Activated CD8-positive, alpha-beta memory T cell treated with anti-CD3 and anti-CD28 coated beads, Interleukin-2, amount 10 ng/mL, durations not matched to agents 7 days and 5 days (primary cell): ENCODE measurements at regions not wholly inside any gene's neighbourhood (a gene's known extent, or its start where the extent isn't known, plus 50 kb on each side); places are given as distances from the start of the nearest gene placed in this dataset.
A peak's percentile ranks its signal among the peaks of the same experiment; 100 is the strongest.
"Not testable (repeated sequence)": the region's sequence is repeated elsewhere in the genome, so short reads cannot be mapped to it uniquely, and the experiment has no call there.

ENCODE experiments used
- ATAC-seq: fragments of 150-1000 bp; cut with Tn5 transposase; one replicate; pipeline ENCODE4 v1.10.0; 2021; ENCODE audit warnings: moderate library complexity
- CTCF ChIA-PET: fragments of 350-600 bp; sonication (Branson Sonifier 250); formaldehyde crosslinking; loops from one replicate; lab custom pipeline; 2021; ENCODE audit warnings: antibody characterized with exemption; lab: Charles Lee
- DNase-seq: peaks from one replicate; pipeline ENCODE4 v3.0.0-alpha.2; 2020
- H3K27ac Mint-ChIP-seq: one replicate; pipeline ENCODE4 v1.8.0; 2021; ENCODE audit warnings: mild to moderate bottlenecking, mixed read lengths
- H3K27me3 Mint-ChIP-seq: one replicate; pipeline ENCODE4 v1.8.0; 2021; ENCODE audit warnings: mixed read lengths
- H3K36me3 Mint-ChIP-seq: one replicate; pipeline ENCODE4 v1.8.0; 2021; ENCODE audit warnings: mild to moderate bottlenecking, mixed read lengths
- H3K4me1 Mint-ChIP-seq: one replicate; pipeline ENCODE4 v1.8.0; 2021; ENCODE audit warnings: mixed read lengths
- H3K4me3 Mint-ChIP-seq: one replicate; pipeline ENCODE4 v1.8.0; 2021; ENCODE audit warnings: mild to moderate bottlenecking, moderate library complexity, mixed read lengths
- H3K9me3 Mint-ChIP-seq: one replicate; pipeline ENCODE4 v1.8.0; 2022; ENCODE audit warnings: low read depth, mixed read lengths

DNA sequence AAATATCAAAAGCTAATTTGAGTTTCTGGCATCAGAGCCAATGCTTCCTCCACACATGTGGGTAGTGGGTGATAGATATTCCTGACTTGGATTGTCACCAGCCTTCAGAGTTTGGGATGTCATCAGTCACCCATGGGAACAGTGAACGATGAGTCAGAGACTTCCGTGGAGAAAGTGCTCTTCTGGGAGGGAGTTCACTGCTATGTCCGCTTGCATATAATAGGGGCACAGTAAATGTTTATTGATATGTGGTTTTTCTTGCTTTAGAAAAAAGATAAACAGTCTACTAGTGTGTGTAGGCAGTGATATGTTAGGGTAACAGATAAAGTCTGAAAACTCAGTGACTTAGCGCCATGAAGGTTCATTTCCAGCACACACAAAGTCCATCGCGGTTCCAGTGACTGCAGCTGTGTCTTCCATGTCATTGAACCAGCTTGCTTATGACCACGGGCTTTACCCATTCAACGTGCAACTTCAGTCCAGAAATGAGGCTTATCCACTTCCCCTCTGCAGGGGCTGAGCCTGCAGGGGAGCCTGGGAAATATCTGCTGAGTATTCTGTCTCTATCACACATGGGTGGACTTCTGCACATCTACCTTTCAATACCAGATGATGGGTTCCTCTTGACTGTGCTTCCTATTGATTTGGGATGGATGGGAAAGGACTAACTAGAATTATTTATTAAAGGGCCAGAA, 87.7 kb upstream of the WWC2 start:
- Mint-ChIP-seq H3K36me3 (no peaks in the 10 kb centered on the region), H3K9me3 (no peaks in the 10 kb centered on the region), H3K27me3 (peaks cover 16% of the 10 kb centered on the region), H3K4me1 (no peaks in the 10 kb centered on the region), H3K4me3 (no peak overlapping the region), H3K27ac (no peak overlapping the region)
- ATAC-seq (no peak), DNase-seq (no peak)
- CTCF ChIA-PET = no interaction called here

GRCh38 chr4:183008492-183008891, 90.6 kb upstream of the WWC2 start:
- Mint-ChIP-seq H3K9me3 (peaks cover 3% of the 10 kb centered on the region), H3K27ac (no peak overlapping the region), H3K27me3 (peaks cover 18% of the 10 kb centered on the region), H3K4me1 (no peaks in the 10 kb centered on the region), H3K36me3 (no peaks in the 10 kb centered on the region), H3K4me3 (no peak overlapping the region)
- ATAC-seq (no peak), DNase-seq (no peak)
- CTCF ChIA-PET = no interaction called here

DNA sequence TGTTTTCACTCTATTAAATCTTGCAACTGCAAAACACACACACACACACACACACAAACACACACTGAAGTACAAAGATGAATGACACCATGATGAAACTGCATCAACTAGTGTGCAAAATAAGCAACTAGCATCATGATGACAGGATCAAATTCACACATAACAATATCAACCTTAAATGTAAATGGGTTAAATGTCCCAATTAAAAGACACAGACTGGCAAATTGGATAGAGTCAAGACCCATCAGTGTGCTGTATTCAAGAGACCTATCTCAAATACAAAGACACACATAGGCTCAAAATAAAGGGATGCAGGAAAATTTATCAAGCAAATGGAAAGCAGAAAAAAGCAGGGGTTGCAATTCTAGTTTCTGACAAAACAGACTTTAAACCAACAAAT, 87.2 kb upstream of the DCTD start:
- ATAC-seq, H3K9me3 Mint-ChIP-seq, H3K4me1 Mint-ChIP-seq, H3K36me3 Mint-ChIP-seq, H3K27me3 Mint-ChIP-seq, H3K4me3 Mint-ChIP-seq, CTCF ChIA-PET, DNase-seq, H3K27ac Mint-ChIP-seq: not testable (repeated sequence)

DNA sequence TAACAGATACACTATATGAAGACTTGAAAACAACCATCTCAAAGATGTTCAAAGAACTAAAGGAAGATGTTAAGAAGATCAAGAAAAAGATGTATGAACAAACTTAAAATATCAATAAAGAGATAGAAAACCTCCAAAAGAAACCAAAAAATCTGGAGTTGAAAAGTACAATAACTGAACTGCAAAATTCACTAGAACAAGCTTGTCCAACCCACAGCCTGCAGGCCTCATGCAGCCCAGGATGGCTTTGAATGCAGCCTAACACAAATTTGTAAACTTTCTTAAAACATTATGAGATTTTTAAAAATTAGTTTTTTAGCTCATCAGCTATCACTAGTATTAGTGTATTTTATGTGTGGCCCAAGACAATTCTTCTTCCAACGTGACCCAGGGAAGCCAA, 77.0 kb upstream of the DCTD start:
- ATAC-seq = no peak
- Mint-ChIP-seq H3K36me3 (no peaks in the 10 kb centered on the region), H3K27ac (no peak overlapping the region), H3K27me3 (peaks cover 3% of the 10 kb centered on the region), H3K4me3 (no peak overlapping the region), H3K4me1 (no peaks in the 10 kb centered on the region), H3K9me3 (no peaks in the 10 kb centered on the region)
- no peak for DNase-seq
- CTCF ChIA-PET = no interaction called here

- peaks cover 18% of the 10 kb centered on the region for H3K27me3 Mint-ChIP-seq
- no peak overlapping the region for H3K27ac Mint-ChIP-seq
- no peak overlapping the region for H3K4me3 Mint-ChIP-seq
- no peak for ATAC-seq
- no peak for DNase-seq
- no peaks in the 10 kb centered on the region for H3K9me3 Mint-ChIP-seq
- no peaks in the 10 kb centered on the region for H3K36me3 Mint-ChIP-seq
- CTCF ChIA-PET = no interaction called here
- H3K4me1 Mint-ChIP-seq = peaks cover 6% of the 10 kb centered on the region
Measured at GRCh38 chr4:182978152-182978827, 61.1 kb upstream of the DCTD start.

DNA sequence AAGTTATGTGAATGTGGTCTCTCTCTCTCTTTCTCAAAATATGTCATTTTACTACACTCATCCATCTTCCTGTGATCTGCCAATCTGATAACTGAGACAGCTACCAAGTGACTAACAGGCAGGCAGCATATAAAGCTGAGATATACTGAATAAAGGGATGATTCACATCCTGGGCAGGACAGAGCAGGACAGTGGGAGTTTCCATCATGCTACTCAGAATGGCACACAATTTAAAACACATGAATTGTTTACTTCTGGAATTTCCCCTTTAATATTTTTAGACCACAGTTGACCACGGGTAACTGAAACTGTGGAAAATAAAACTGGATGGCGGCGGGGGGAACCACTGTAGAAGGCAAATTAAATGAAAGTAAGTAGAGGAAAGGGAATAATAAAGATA, 58.6 kb upstream of the DCTD start:
- CTCF ChIA-PET = no interaction called here
- Mint-ChIP-seq H3K9me3 (no peaks in the 10 kb centered on the region), H3K4me1 (peaks cover 6% of the 10 kb centered on the region), H3K4me3 (no peak overlapping the region), H3K36me3 (no peaks in the 10 kb centered on the region), H3K27me3 (peaks cover 6% of the 10 kb centered on the region), H3K27ac (no peak overlapping the region)
- DNase-seq (no peak), ATAC-seq (peak; percentile 66)

DNA sequence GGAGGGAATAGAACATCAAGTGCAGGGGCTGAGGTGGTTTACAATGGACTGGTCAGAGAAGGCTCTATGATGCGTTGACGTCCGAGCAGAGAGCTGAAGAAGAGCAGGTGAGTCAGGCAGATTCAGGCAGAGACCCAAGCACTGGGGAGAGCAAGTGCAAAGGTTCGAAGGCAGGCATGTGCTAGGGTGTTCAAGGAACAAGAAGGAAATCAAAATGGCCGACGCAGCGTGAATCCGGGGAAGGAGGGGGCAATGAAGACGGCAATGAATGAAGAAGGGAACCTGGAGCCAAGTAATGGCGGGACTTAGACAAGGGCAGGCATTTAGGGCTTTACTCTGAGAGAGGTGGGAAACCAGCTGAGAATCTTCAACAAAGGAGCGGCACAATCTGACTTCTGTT, 56.8 kb upstream of the DCTD start:
- no peak for DNase-seq
- Mint-ChIP-seq H3K27me3 (peaks cover 9% of the 10 kb centered on the region), H3K36me3 (no peaks in the 10 kb centered on the region), H3K4me3 (no peak overlapping the region), H3K4me1 (peaks cover 6% of the 10 kb centered on the region), H3K9me3 (no peaks in the 10 kb centered on the region), H3K27ac (no peak overlapping the region)
- CTCF ChIA-PET = no interaction called here
- no peak for ATAC-seq

- ATAC-seq (no peak), DNase-seq (no peak)
- no peak overlapping the region for H3K4me3 Mint-ChIP-seq
- peaks cover 6% of the 10 kb centered on the region for H3K4me1 Mint-ChIP-seq
- CTCF ChIA-PET = no interaction called here
- H3K36me3 Mint-ChIP-seq = no peaks in the 10 kb centered on the region
- H3K9me3 Mint-ChIP-seq = no peaks in the 10 kb centered on the region
- peaks cover 9% of the 10 kb centered on the region for H3K27me3 Mint-ChIP-seq
- no peak overlapping the region for H3K27ac Mint-ChIP-seq
Measured at GRCh38 chr4:182973511-182973911, 56.3 kb upstream of the DCTD start.

- H3K4me1 Mint-ChIP-seq = peaks cover 6% of the 10 kb centered on the region
- H3K36me3 Mint-ChIP-seq = no peaks in the 10 kb centered on the region
- no peak for ATAC-seq
- H3K27me3 Mint-ChIP-seq = peaks cover 18% of the 10 kb centered on the region
- CTCF ChIA-PET = no interaction called here
- DNase-seq = no peak
- no peak overlapping the region for H3K4me3 Mint-ChIP-seq
- H3K9me3 Mint-ChIP-seq = no peaks in the 10 kb centered on the region
- no peak overlapping the region for H3K27ac Mint-ChIP-seq
Measured at GRCh38 chr4:182971702-182972101, 54.5 kb upstream of the DCTD start.

DNA sequence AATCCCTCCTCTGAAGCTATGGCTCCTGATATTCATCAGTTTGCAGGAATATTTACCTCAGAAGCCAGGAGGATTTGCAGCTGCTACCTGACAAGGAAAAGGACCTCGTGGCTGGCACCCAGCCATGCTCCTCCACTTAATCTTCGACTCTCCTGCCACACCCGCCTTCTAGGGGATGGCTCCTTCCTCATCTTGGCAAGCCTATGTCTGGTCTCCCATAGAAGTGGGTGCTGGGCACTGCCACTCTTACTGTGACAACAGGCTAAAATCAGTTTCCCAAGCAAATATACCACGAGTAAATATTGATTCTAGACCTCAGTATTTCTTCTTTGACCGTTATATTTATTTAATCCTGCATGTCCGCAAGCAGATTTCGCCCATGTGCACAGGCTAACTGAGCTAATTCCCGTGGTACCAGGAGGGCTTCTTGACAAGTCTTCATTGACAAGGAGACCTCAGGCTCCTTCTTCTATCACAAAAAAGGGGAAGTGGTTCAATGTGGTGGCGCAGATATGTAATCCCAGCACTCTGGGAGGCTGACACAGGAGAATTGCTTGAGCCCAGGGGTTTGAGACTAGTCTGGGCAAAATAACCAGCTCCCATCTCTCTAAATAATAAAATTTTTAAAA, 52.6 kb upstream of the DCTD start:
- Mint-ChIP-seq H3K4me1 (no peaks in the 10 kb centered on the region), H3K4me3 (no peak overlapping the region), H3K27ac (no peak overlapping the region), H3K36me3 (no peaks in the 10 kb centered on the region), H3K9me3 (no peaks in the 10 kb centered on the region), H3K27me3 (peaks cover 20% of the 10 kb centered on the region)
- CTCF ChIA-PET = no interaction called here
- no peak for DNase-seq
- no peak for ATAC-seq

- H3K27me3 Mint-ChIP-seq = peaks cover 20% of the 10 kb centered on the region
- no peak overlapping the region for H3K4me3 Mint-ChIP-seq
Measured at GRCh38 chr4:182968917-182969650, 51.9 kb upstream of the DCTD start.

GRCh38 chr4:182967403-182967802, 50.2 kb upstream of the DCTD start:
- ATAC-seq = no peak

More at GRCh38 chr4:182968917-182969650, 51.9 kb upstream of the DCTD start:
- CTCF ChIA-PET = no interaction called here
- no peaks in the 10 kb centered on the region for H3K36me3 Mint-ChIP-seq
- no peak for DNase-seq
- H3K4me1 Mint-ChIP-seq = no peaks in the 10 kb centered on the region
- no peaks in the 10 kb centered on the region for H3K9me3 Mint-ChIP-seq
- no peak overlapping the region for H3K27ac Mint-ChIP-seq
- no peak for ATAC-seq

More at GRCh38 chr4:182967403-182967802, 50.2 kb upstream of the DCTD start:
- Mint-ChIP-seq H3K36me3 (no peaks in the 10 kb centered on the region), H3K27ac (no peak overlapping the region), H3K4me3 (no peak overlapping the region), H3K27me3 (peaks cover 16% of the 10 kb centered on the region), H3K9me3 (no peaks in the 10 kb centered on the region), H3K4me1 (no peaks in the 10 kb centered on the region)
- DNase-seq = no peak
- CTCF ChIA-PET = no interaction called here
